GM12878 (cell line): ENCODE measurements at regions not wholly inside any gene's neighbourhood (a gene's known extent, or its start where the extent isn't known, plus 50 kb on each side); places are given as distances from the start of the nearest gene placed in this dataset.

Experiments
- ATAC-seq: fragments of 200-7000 bp; cut with Tn5 transposase; 3 replicates; pipeline ENCODE4 v1.9.1; 2020; ENCODE audit warnings: mild to moderate bottlenecking, moderate library complexity
- BruUV-seq: library from RNA; stranded (reverse); fragments of 400-500 nt; replicated peaks from 2 replicates; lab custom pipeline; 2021; lab: Mats Ljungman, UMichigan
- CTCF ChIA-PET: fragments of 300-600 bp; sonication (Branson Sonifier 250); formaldehyde crosslinking; extraction: SDS; loops from one replicate; lab custom pipeline; 2021; ENCODE audit warnings: inconsistent platforms; lab: Yijun Ruan, JAX
- POLR2A ChIA-PET: fragments of 350-600 bp; formaldehyde crosslinking; extraction: SDS; loops from one replicate; lab custom pipeline; 2021; ENCODE audit warnings: inconsistent platforms; lab: Charles Lee
- RAD21 ChIA-PET: fragments of 300-600 bp; sonication (Branson Sonifier 250); formaldehyde crosslinking; loops from one replicate; lab custom pipeline; 2023; ENCODE audit warnings: antibody characterized with exemption; ENCODE audit not compliant: unreplicated experiment; lab: Charles Lee
- SMC1A ChIA-PET: fragments of 300-600 bp; sonication (Branson Sonifier 250); formaldehyde crosslinking; loops from one replicate; lab custom pipeline; 2023; ENCODE audit not compliant: unreplicated experiment, uncharacterized antibody; lab: Charles Lee
- DNase-seq: peaks from one replicate; pipeline ENCODE4 v3.0.0-alpha.2; 2011; ENCODE audit warnings: low read depth, low spot score
- FAIRE-seq: peaks from 3 replicates; lab custom pipeline; 2011; peaks lifted over from hg19 to GRCh38; lab: Jason Lieb, UNC
- H2AFZ ChIP-seq: 2 replicates; pipeline ENCODE4 v1.6.0; 2011; ENCODE audit warnings: low read depth, low read length, control low read depth; ENCODE audit not compliant: control insufficient read depth
- H3K27ac ChIP-seq: 2 replicates; pipeline ENCODE4 v1.5.1; 2011; ENCODE audit warnings: control low read depth; ENCODE audit not compliant: control insufficient read depth, insufficient read depth
- H3K27me3 ChIP-seq, 2 experiments: replicated peaks in 1 of 2; 2 replicates each; pipeline versions ENCODE4 v1.6.0 to v1.6.1; 2011; ENCODE audit warnings: low read length in 1 of 2; ENCODE audit not compliant: control insufficient read depth in 2 of 2, insufficient read depth in 2 of 2
- H3K36me3 ChIP-seq, 2 experiments: 2 replicates each; pipeline ENCODE4 v1.5.1; 2011; ENCODE audit warnings: low read length in 1 of 2; ENCODE audit not compliant: control insufficient read depth in 2 of 2, insufficient read depth in 2 of 2
- H3K4me1 ChIP-seq: 2 replicates; pipeline ENCODE4 v1.6.1; 2011; ENCODE audit warnings: mild to moderate bottlenecking, low read length, moderate library complexity, mixed read lengths; ENCODE audit not compliant: control insufficient read depth, insufficient read depth
- H3K4me2 ChIP-seq: 2 replicates; pipeline ENCODE4 v1.6.0; 2011; ENCODE audit warnings: control low read depth; ENCODE audit not compliant: control insufficient read depth, insufficient read depth
- H3K4me3 ChIP-seq: fragments of 200-600 bp; sonication (generic); 2 replicates; pipeline ENCODE4 v1.5.1; 2016
- H3K79me2 ChIP-seq: 2 replicates; pipeline ENCODE4 v1.6.0; 2011; ENCODE audit warnings: low read length; ENCODE audit not compliant: control insufficient read depth, insufficient read depth
- H3K9ac ChIP-seq: 2 replicates; pipeline ENCODE4 v1.8.0; 2011; ENCODE audit warnings: low read length, control low read depth, mixed read lengths; ENCODE audit not compliant: control insufficient read depth, insufficient read depth
- H3K9me3 ChIP-seq: replicated peaks from 3 replicates; pipeline ENCODE4 v1.5.1; 2011; ENCODE audit warnings: mild to moderate bottlenecking, low read length; ENCODE audit not compliant: control insufficient read depth, insufficient read depth
- H4K20me1 ChIP-seq: 2 replicates; pipeline ENCODE4 v1.6.0; 2011; ENCODE audit not compliant: control insufficient read depth, insufficient read depth
- MYC ChIP-seq: IDR thresholded peaks from 2 replicates; pipeline ENCODE4 v1.6.1; 2011; ENCODE audit warnings: mild to moderate bottlenecking, low read length, moderate library complexity, inconsistent platforms; ENCODE audit not compliant: insufficient read depth, insufficient replicate concordance, insufficient read length, severe bottlenecking
- SPI1 ChIP-seq: IDR thresholded peaks from 2 replicates; pipeline ENCODE4 v1.6.1; 2011; ENCODE audit warnings: low read depth, mild to moderate bottlenecking, low read length, moderate library complexity, borderline replicate concordance; ENCODE audit not compliant: insufficient read depth
- TARDBP ChIP-seq: IDR thresholded peaks from 2 replicates; pipeline ENCODE4 v1.6.1; 2016; ENCODE audit warnings: borderline replicate concordance
- WGBS: methylation state at CpG from one replicate; pipeline ENCODE4 v1.1.6; 2016; ENCODE audit warnings: low lambda C conversion rate; ENCODE audit not compliant: insufficient replicate concordance, insufficient coverage; ENCODE audit errors: missing lambda C conversion rate; 5-methylcytosine and 5-hydroxymethylcytosine counted together
- in situ Hi-C: fragments of 300-500 bp; cut with MboI; formaldehyde crosslinking; loops from 9 replicates; pipeline ENCODE4 v1.14.3; 2018; ENCODE audit warnings: mixed read lengths
- intact Hi-C: fragments of 100-400 bp; cut with micrococcal nuclease; formaldehyde crosslinking; loops from one replicate; pipeline ENCODE4 v1.14.2; 2022; ENCODE audit not compliant: unreplicated experiment
- TF ChIP-seq, protein P1 (sequence below), 3 experiments: IDR thresholded peaks in 2 of 3; conservative IDR thresholded peaks in 1 of 3; 2 replicates each; pipeline ENCODE4 v1.5.1; 2011; ENCODE audit warnings: low read depth in 3 of 3, low read length in 3 of 3, mild to moderate bottlenecking in 3 of 3, control low read depth in 2 of 3, moderate library complexity in 2 of 3, inconsistent platforms in 1 of 3, mixed read lengths in 1 of 3; ENCODE audit not compliant: control insufficient read depth in 2 of 3, insufficient read depth in 1 of 3; ENCODE audit errors: extremely low read depth in 1 of 3

DNA sequence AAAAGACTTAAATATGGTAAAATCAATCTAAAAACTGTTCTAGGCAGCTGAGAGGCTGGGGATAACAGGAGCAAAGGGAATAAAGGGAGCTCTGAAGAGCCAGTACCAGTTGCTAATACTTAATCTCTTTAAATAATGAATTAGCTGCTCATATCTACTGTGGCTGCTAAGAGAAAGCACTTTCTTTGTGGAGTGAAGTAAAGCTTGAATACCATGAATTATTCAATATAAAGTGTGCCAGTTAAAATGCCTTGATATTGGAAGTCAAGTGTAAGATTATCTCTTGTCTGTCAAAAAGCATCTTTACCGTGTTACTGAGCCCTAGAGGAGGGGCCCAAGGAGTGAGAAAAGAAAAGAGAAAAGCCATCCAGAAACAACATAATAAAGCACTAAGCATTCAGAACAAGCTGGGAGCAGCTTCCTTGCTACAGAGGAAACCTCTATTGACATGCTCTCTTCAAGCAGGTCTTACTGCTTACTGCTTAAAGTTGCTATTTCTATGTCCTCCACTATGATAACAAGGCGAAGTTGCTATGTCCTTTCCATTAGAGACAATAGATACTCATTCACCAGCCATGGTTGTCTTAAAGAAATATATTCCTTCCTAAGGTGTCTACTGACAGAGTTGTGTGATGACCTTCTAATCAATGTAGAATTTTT, 297.4 kb downstream of the CETN3 start:
- Histone ChIP-seq H3K9me3 (no peaks in the 10 kb centered on the region), H3K79me2 (no peaks in the 10 kb centered on the region), H3K27me3 (no peaks in the 10 kb centered on the region), H4K20me1 (no peaks in the 10 kb centered on the region), H3K4me1 (peaks cover 5% of the 10 kb centered on the region), H3K27ac (no peak overlapping the region), H3K9ac (no peak overlapping the region), H3K4me3 (no peak overlapping the region), H2AFZ (no peak overlapping the region; the same call in 1 of the 2 replicates), H3K4me2 (no peak overlapping the region), H3K36me3 (no peaks in the 10 kb centered on the region)
- no peak for TF ChIP-seq TARDBP
- ChIA-PET SMC1A (interaction anchor here (0.6 to 1.2 kb wide), 2 partner anchors 75 to 165 kb away, joined by 4 read pairs; no protein-coding TSS in a partner anchor), RAD21 (no interaction called here), POLR2A (no interaction called here), CTCF (no interaction called here)
- FAIRE-seq (no peak), DNase-seq (no peak), ATAC-seq (no peak)
- BruUV-seq = no TSS peak
- WGBS = 71% methylated on average over 2 of the region's 2 CpGs
- in situ Hi-C loops (no loop called here), intact Hi-C loops (no loop called here)

DNA sequence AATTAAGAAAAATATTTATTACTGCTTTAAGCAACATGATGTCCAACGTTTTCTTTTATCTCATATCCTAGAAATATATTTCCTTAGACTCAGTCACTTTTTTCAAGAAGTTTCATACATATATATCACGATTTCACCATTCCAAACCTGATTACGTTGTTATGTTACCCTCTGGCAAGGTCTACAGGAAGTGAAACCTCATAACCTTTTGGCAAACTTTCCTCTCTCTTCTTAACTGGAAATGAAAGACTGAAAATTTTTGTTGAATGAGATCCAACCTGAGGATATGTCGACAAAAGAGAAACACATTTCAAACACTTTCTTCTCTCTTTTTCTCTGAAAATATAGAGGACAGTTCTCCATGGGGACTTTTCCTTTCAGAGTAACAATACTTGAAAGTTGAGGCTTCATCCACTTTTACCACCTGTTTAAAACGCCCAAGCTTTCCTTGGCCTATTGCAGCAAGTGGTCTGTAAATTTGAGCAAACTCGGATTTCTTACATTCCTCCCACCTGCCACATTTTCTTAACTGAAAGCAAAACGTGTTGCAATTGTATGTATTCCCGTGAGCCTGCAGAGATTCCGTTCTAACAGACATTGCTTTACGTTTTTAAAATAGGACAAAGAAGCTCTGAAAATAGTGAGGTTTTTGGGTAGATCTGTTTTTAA, 298.1 kb downstream of the CETN3 start:
- CTCF ChIA-PET = no interaction called here
- H4K20me1 ChIP-seq = no peaks in the 10 kb centered on the region
- TF ChIP-seq, protein P1, sequence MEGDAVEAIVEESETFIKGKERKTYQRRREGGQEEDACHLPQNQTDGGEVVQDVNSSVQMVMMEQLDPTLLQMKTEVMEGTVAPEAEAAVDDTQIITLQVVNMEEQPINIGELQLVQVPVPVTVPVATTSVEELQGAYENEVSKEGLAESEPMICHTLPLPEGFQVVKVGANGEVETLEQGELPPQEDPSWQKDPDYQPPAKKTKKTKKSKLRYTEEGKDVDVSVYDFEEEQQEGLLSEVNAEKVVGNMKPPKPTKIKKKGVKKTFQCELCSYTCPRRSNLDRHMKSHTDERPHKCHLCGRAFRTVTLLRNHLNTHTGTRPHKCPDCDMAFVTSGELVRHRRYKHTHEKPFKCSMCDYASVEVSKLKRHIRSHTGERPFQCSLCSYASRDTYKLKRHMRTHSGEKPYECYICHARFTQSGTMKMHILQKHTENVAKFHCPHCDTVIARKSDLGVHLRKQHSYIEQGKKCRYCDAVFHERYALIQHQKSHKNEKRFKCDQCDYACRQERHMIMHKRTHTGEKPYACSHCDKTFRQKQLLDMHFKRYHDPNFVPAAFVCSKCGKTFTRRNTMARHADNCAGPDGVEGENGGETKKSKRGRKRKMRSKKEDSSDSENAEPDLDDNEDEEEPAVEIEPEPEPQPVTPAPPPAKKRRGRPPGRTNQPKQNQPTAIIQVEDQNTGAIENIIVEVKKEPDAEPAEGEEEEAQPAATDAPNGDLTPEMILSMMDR (IDR thresholded peaks at IDR 0.05 in 2 of 3, conservative IDR thresholded peaks at IDR 0.05 in 1 of 3; ENCODE audit: control insufficient read depth in 2 of 3, extremely low read depth in 1 of 3, insufficient read depth in 1 of 3, low read depth in 3 of 3, low read length in 3 of 3) = no peak
- TF ChIP-seq SPI1 = peak; percentile 49; the same call in 1 of the 2 replicates
- no peak for TF ChIP-seq MYC
- TF ChIP-seq, all 136 proteins: peak for 1
- no peak overlapping the region for H3K4me3 ChIP-seq
- in situ Hi-C loops = no loop called here
- WGBS = 47% methylated on average over 10 of the region's 10 CpGs
- H3K4me1 ChIP-seq = peaks cover 5% of the 10 kb centered on the region
- POLR2A ChIA-PET = no interaction called here
- H3K36me3 ChIP-seq = no peaks in the 10 kb centered on the region
- ATAC-seq (no peak), DNase-seq (no peak), FAIRE-seq (no peak)
- no peaks in the 10 kb centered on the region for H3K27me3 ChIP-seq
- H3K27ac ChIP-seq = no peak overlapping the region
- no peaks in the 10 kb centered on the region for H3K9me3 ChIP-seq
- SMC1A ChIA-PET = interaction anchor here (0.6 to 1.2 kb wide), 2 partner anchors 75 to 164 kb away, joined by 4 read pairs; no protein-coding TSS in a partner anchor
- H2AFZ ChIP-seq = peak overlapping the region; percentile 15; the same call in 1 of the 2 replicates
- H3K9ac ChIP-seq = no peak overlapping the region
- H3K79me2 ChIP-seq = no peaks in the 10 kb centered on the region
- no TSS peak for BruUV-seq
- H3K4me2 ChIP-seq = peak overlapping the region; percentile 35; the same call in 1 of the 2 replicates
- intact Hi-C loops = no loop called here
- RAD21 ChIA-PET = no interaction called here
